Endothelial cell of umbilical vein (primary cell): ENCODE measurements at regions not wholly inside any gene's neighbourhood (a gene's known extent, or its start where the extent isn't known, plus 50 kb on each side); places are given as distances from the start of the nearest gene placed in this dataset.

Experiments used
- CTCF ChIP-seq, 2 donors: IDR thresholded peaks; 1 replicate in 1 of 2; 2 replicates in 1 of 2; pipeline ENCODE4 v1.5.1; 2011; ENCODE audit warnings: low read length in 2 of 2, mild to moderate bottlenecking in 2 of 2, moderate library complexity in 2 of 2, control low read depth in 1 of 2, inconsistent platforms in 1 of 2, low read depth in 1 of 2; ENCODE audit not compliant: insufficient read depth in 1 of 2; ENCODE audit errors: extremely low read depth in 1 of 2
- EZH2 ChIP-seq: IDR thresholded peaks from 2 replicates; pipeline ENCODE4 v1.6.1; 2012; ENCODE audit warnings: borderline replicate concordance, low read depth, mild to moderate bottlenecking, moderate library complexity, low read length, inconsistent platforms; ENCODE audit not compliant: severe bottlenecking

- TF ChIP-seq CTCF (IDR thresholded peaks at IDR 0.05; ENCODE audit: extremely low read depth in 1 of 2, insufficient read depth in 1 of 2, low read depth in 1 of 2, low read length in 2 of 2) = no peak
- TF ChIP-seq EZH2 = no peak
These were observed 91.8 kb downstream of the HRH4 start for GRCh38 chr18:24552218-24552617.
